Testis (tissue), 2 donors: ENCODE measurements at regions not wholly inside any gene's neighbourhood (a gene's known extent, or its start where the extent isn't known, plus 50 kb on each side); places are given as distances from the start of the nearest gene placed in this dataset.

Source experiments
- DNase-seq: peaks from one replicate; pipeline ENCODE4 v3.0.0-alpha.2; 2019
- H3K27ac ChIP-seq, 2 donors: fragments of 200-600 bp; sonication (generic); one replicate each; pipeline ENCODE4 v1.5.1; 2019
- H3K27me3 ChIP-seq: fragments of 200-600 bp; sonication (generic); one replicate; pipeline ENCODE4 v1.5.1; 2019
- H3K36me3 ChIP-seq: fragments of 200-600 bp; sonication (generic); one replicate; pipeline ENCODE4 v1.5.1; 2017; ENCODE audit warnings: low read depth; ENCODE audit errors: missing control alignments
- H3K4me1 ChIP-seq: fragments of 200-600 bp; sonication (generic); one replicate; pipeline ENCODE4 v1.5.1; 2019
- H3K4me3 ChIP-seq, 2 donors: fragments of 200-600 bp; sonication (generic); one replicate each; pipeline ENCODE4 v1.5.1; 2017 to 2019
- H3K9me3 ChIP-seq: fragments of 200-600 bp; sonication (generic); one replicate; pipeline ENCODE4 v1.5.1; 2017
- POLR2A ChIP-seq: fragments of 450-650 bp; IDR thresholded peaks from one replicate; pipeline ENCODE4 v1.6.1; 2017; ENCODE audit warnings: antibody characterized with exemption, mild to moderate bottlenecking, moderate library complexity
- WGBS, 2 donors: methylation state at CpG; one replicate each; pipeline ENCODE4 v1.1.5; 2018; 5-methylcytosine and 5-hydroxymethylcytosine counted together
- intact Hi-C: fragments of 100-400 bp; cut with DNase I; formaldehyde crosslinking; loops from one replicate; pipeline ENCODE4 v1.15.1; 2023; ENCODE audit warnings: low total_unique reads
- TF ChIP-seq, protein P1 (sequence below), 3 experiments: fragments of 450-650 bp in 2 of 3; fragments of 200-600 bp in 1 of 3; sonication (generic) in 1 of 3; IDR thresholded peaks; one replicate each; pipeline ENCODE4 v1.5.1; 2016 to 2019; ENCODE audit warnings: antibody characterized with exemption in 3 of 3, mild to moderate bottlenecking in 2 of 3, moderate library complexity in 1 of 3

- no peak for DNase-seq
- no peaks in the 10 kb centered on the region for H3K27me3 ChIP-seq
- intact Hi-C loops, result no loop called here
- 82% methylated on average over 3 of the region's 3 CpGs for WGBS, 2 donors
- H3K4me1 ChIP-seq, result no peaks in the 10 kb centered on the region
- no peaks in the 10 kb centered on the region for H3K9me3 ChIP-seq
- H3K4me3 ChIP-seq, result no peak overlapping the region
- no peak overlapping the region for H3K27ac ChIP-seq
- no peak for TF ChIP-seq POLR2A
- TF ChIP-seq, protein P1, sequence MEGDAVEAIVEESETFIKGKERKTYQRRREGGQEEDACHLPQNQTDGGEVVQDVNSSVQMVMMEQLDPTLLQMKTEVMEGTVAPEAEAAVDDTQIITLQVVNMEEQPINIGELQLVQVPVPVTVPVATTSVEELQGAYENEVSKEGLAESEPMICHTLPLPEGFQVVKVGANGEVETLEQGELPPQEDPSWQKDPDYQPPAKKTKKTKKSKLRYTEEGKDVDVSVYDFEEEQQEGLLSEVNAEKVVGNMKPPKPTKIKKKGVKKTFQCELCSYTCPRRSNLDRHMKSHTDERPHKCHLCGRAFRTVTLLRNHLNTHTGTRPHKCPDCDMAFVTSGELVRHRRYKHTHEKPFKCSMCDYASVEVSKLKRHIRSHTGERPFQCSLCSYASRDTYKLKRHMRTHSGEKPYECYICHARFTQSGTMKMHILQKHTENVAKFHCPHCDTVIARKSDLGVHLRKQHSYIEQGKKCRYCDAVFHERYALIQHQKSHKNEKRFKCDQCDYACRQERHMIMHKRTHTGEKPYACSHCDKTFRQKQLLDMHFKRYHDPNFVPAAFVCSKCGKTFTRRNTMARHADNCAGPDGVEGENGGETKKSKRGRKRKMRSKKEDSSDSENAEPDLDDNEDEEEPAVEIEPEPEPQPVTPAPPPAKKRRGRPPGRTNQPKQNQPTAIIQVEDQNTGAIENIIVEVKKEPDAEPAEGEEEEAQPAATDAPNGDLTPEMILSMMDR (IDR thresholded peaks at IDR 0.05), result no peak
- no peaks in the 10 kb centered on the region for H3K36me3 ChIP-seq
Measured at GRCh38 chr16:9598731-9599083, 507.3 kb downstream of the HAPSTR1 start.

- no peak overlapping the region for H3K27ac ChIP-seq
- no peak for DNase-seq
- intact Hi-C loops, result no loop called here
- no peaks in the 10 kb centered on the region for H3K9me3 ChIP-seq
- no peaks in the 10 kb centered on the region for H3K27me3 ChIP-seq
- no peaks in the 10 kb centered on the region for H3K36me3 ChIP-seq
- H3K4me3 ChIP-seq, result no peak overlapping the region
- TF ChIP-seq POLR2A, result no peak
- TF ChIP-seq, protein P1 (IDR thresholded peaks at IDR 0.05), result no peak
- WGBS, 2 donors, result 78 to 79% methylated on average over 8 of the region's 8 CpGs
- H3K4me1 ChIP-seq, result no peaks in the 10 kb centered on the region
Measured at GRCh38 chr16:9599415-9600120, 508.1 kb downstream of the HAPSTR1 start.

DNA sequence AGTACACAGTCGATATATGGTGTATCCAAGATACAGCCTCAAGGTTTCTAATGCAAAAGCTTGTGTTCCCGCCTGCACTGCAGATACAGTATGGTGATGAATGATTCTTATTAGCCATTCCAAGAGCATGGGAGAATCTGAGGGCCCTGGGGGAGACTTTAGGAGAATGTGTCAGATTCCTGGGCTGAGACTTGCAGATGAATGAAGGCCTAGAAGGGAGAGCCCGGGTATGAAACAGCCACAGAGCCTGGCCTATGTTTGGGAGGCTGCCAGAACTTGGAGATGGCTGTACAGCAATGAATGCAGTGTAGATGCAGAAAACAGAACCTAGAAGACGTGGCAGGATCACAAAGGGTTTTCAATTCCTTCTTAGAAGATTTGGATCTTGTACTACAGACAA is 510.7 kb downstream of the HAPSTR1 start:
- no peaks in the 10 kb centered on the region for H3K4me1 ChIP-seq
- no peaks in the 10 kb centered on the region for H3K9me3 ChIP-seq
- intact Hi-C loops, result no loop called here
- no peaks in the 10 kb centered on the region for H3K27me3 ChIP-seq
- no peak overlapping the region for H3K27ac ChIP-seq
- no peaks in the 10 kb centered on the region for H3K36me3 ChIP-seq
- no peak for DNase-seq
- no peak overlapping the region for H3K4me3 ChIP-seq
- no peak for TF ChIP-seq POLR2A
- WGBS, 2 donors, result 69 to 77% methylated on average over 4 of the region's 4 CpGs

- WGBS, 2 donors, result 68 to 73% methylated on average over 7 of the region's 7 CpGs
- intact Hi-C loops, result no loop called here
Measured at GRCh38 chr16:9603316-9603715, 511.9 kb downstream of the HAPSTR1 start.

DNA sequence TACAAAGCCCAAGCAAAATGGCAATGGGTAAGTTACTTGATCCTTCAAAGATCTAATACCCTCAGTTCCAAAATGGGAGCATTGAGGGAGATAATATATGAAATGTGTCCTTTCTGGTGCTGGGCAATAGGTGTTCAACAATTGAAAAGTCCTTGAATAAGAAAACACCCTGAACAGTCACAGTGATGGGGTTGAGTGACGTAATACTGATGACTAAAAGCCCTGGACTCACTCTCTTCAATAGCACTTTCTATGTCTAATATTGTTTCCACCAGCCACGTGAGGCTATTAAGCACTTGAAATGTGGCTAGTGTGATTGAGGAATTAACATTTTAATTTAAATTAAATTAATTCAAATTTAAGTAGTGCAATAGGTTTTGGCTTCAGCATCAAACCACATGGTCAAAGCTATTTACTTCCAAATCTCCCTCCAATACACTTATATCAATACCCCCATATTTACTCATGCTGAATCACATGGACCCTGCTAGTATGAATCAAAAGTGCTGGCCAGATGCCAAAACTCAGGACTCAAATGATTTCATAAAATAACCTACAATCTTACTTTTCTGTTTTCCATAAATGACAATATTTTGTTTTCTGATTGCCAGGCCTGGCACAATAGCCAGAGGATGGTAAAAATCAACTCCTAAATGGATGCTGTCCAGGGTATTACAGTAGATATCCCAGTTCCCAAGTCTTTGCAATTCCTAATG is 516.2 kb downstream of the HAPSTR1 start:
- WGBS, 2 donors, result 87 to 92% methylated on average over 2 of the region's 2 CpGs
- intact Hi-C loops, result no loop called here

More at GRCh38 chr16:9603316-9603715, 511.9 kb downstream of the HAPSTR1 start:
- no peak for TF ChIP-seq POLR2A
- TF ChIP-seq, protein P1 (IDR thresholded peaks at IDR 0.05), result no peak
- DNase-seq, result no peak
- H3K27ac ChIP-seq, result no peak overlapping the region
- no peaks in the 10 kb centered on the region for H3K9me3 ChIP-seq
- no peaks in the 10 kb centered on the region for H3K36me3 ChIP-seq
- H3K27me3 ChIP-seq, result no peaks in the 10 kb centered on the region
- H3K4me1 ChIP-seq, result no peaks in the 10 kb centered on the region
- no peak overlapping the region for H3K4me3 ChIP-seq

More for the DNA sequence above, 516.2 kb downstream of the HAPSTR1 start:
- Histone ChIP-seq H3K27ac (no peak overlapping the region), H3K4me3 (no peak overlapping the region), H3K36me3 (no peaks in the 10 kb centered on the region), H3K27me3 (no peaks in the 10 kb centered on the region), H3K9me3 (no peaks in the 10 kb centered on the region), H3K4me1 (peaks cover 4% of the 10 kb centered on the region)
- TF ChIP-seq POLR2A, result no peak
- TF ChIP-seq, protein P1 (IDR thresholded peaks at IDR 0.05), result no peak
- DNase-seq, result no peak
